GM21381 (cell line): ENCODE measurements at regions not wholly inside any gene's neighbourhood (a gene's known extent, or its start where the extent isn't known, plus 50 kb on each side); places are given as distances from the start of the nearest gene placed in this dataset.
"Not testable (repeated sequence)": the region's sequence is repeated elsewhere in the genome, so short reads cannot be mapped to it uniquely, and the experiment has no call there.

Experiments used
- ATAC-seq: cut with Tn5 transposase; IDR thresholded peaks from one replicate; pipeline ENCODE4 v1.9.1; 2021; ENCODE audit warnings: mild to moderate bottlenecking, moderate library complexity; ENCODE audit not compliant: unreplicated experiment

DNA sequence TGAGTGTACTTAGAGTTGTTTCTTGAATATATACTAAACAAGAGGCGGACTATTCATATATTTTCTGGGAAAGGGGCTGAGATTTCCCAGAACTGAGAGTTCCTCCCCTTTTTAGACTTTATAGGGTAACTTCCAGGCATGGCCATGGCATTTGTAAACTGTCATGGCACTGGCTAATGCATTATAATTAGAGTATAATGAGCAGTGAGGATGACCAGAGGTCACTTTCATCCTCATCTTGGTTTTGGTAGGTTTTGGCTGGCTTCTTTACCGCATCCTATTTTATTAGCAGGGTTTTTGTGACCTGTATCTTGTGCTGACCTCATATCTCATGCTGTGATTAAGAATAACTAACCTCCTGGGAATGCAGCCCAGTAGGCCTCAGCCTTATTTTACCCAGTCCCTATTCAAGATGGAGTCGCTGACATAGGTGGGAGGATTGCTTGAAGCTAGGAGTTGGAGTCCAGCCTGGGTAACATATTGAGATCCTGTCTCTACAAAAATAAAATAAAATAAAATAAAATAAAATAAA, 91.4 kb downstream of the MOBP start:
- ATAC-seq = no peak

DNA sequence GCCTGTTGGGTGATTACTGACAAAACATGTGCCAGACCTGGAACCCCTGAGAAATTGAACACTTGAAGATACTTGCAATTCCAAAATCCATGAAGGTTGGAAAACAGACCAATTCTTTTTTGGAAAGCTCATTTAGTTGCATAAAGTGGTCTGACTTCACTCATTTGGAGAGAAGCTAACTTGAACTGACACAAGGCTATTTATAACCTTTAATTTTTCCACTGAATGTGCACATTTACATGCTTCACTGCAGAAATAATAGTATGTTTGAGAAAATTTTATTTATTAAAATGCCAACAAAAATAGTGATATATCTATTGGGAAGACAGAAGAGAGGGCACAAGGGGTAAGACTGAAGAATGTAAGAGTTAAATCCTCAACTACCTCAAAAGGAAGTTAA, 92.1 kb downstream of the MOBP start:
- ATAC-seq = no peak

DNA sequence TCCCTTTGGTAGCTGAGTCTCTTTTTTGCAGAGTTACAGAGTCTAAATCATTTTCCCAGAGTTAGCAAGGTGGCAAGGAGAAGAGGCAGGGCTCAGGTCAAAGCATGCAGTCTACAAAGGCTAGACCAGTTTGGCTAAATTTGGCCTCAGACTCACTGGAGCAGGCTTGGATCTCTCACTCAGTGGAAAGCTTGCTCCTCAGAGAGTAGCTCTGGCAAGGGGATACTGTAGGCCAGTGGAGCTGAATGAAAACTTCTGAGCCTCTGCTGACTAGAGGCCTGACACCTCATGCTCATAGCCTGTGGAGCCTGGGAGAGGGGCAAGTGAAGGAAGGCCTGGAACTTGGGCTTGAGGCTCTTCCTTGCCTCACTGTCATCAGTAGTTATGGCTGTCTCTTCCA, 101.0 kb downstream of the MOBP start:
- no peak for ATAC-seq

DNA sequence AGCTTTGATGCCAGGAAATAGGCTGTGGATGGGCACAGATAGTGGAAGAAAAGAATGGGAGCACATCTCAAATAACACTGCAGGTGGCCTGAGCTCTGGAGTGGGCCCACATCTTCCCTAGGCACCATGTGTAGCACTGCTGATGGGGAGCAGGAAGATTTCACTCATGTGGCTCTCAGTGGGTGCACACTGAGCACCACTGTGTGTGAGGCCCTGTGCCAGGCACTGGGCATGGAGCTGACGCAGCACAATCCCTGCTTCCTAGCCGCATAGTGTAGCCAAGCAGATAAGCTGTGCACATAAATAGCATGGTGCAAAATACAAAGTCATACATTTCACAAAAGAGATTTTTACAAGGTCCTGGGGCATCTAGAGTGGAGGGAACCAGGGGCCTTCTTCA, 101.6 kb downstream of the MOBP start:
- ATAC-seq = no peak

DNA sequence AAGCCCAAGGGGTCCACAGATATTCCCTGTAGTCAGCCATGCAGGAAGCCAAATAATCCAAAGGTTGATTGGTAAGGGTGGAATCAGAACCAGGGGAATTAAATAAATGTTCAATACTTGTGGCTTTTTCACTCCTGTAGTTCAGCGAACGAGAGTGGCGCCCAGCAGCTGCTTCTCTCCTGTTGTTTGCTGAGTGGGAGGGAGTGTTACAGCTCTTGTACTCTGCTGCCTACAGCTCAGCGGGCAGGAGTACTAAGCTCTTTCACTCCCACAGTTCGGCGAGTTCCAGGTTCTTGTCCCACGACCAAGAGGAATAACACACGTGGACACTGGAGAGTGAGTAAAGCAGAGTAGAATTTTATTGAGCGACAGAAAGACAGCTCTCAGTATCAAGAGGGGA, 105.9 kb downstream of the MOBP start:
- ATAC-seq = no peak

DNA sequence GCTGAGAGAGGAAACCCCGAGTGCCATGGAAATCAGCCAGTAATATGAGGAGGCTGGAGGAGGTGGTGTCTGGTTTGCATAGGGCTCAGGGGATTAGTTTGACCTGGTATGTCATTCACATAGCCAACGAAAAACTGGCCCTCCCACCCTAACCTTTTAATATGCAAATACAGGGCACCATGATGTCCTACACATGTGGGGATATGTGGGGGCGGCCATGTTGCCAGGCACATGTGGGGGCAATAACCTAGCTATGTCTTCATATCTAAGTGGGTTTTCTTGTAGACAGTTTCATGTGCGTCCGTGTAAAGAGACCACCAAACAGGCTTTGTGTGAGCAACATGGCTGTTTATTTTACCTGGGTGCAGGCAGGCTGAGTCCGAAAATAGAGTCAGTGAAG, 110.1 kb downstream of the MOBP start:
- ATAC-seq = no peak

DNA sequence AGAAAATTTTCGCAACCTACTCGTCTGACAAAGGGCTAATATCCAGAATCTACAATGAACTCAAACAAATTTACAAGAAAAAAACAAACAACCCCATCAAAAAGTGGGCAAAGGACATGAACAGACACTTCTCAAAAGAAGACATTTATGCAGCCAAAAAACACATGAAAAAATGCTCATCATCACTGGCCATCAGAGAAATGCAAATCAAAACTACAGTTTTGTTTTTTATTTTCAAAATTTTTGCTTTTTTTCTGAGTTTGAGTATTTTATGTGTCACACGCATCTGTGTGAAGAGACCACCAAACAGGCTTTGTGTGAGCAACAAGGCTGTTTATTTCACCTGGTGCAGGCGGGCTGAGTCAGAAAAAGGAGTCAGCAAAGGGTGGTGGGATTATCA, 118.7 kb downstream of the MOBP start:
- not testable (repeated sequence) for ATAC-seq

DNA sequence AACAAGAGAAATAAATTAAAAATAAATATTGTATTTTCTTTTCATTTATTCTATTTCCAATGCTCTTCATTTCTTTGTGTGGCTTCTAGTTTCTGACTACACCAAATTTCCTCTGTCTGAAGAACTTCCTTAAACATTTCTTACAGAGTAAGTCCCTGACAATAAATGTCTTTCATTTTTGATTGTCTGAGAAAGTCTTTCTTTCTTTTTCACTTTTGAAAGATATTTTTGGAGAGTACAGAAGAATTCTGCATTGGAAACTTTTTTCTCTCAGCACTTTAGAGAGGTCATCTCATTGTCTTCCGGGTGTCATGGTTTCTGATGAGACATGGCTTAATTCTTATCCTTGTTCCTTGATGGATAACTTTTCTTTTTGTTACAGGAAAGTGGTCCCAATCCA, 119.6 kb downstream of the MOBP start:
- no peak for ATAC-seq

DNA sequence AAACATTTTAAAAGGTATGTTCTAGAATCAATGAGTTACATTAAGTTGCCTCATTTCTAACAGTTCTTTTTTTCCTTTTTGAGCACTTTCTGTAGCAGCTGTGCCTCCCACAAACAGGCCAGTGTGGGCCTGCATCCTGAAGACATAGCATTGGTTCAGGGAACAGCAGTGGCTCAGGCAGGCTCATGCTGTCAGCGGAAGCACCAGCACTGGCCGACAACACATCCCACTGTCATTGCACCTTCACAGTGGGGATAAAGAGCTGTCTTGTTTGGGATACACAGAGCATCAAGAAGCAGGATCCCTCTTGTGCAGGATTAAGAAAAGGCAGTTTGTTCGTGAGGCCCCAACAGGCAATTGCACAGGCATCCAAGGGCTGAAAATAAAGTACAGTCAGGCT, 123.3 kb downstream of the MOBP start:
- no peak for ATAC-seq

DNA sequence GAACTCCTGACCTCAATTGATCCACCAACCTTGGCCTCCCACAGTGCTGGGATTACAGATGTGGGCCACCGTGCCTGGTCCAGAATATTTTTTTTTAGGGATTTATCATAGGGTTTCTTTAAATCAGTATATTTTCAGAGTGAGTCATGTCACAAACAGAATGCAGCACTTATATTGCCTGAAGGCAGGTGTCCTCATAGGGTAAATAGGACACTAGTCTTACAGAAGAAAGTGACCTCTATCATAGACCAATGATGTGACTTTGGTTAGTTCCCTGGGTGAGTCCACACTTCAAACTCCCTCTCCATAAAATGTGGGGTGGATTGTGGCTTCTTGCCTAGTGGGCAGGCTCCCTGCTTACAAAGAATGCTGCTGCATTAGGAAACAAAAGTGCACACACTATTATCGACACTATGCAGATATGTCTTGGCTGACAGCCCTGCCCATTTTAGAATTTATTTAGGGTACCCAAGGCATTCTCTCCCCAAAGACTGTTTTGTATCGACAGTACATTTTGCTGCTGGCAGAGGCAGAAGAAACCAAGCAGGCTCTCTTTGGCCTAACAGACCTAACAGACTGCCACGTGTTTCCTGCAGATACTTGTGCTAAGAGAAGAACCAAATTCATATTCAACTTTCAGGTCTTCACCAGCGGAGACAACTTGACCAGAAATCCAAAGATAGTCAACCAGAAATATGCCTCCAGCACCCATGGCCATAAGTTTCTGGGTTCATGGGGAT, 125.0 kb downstream of the MOBP start:
- no peak for ATAC-seq

DNA sequence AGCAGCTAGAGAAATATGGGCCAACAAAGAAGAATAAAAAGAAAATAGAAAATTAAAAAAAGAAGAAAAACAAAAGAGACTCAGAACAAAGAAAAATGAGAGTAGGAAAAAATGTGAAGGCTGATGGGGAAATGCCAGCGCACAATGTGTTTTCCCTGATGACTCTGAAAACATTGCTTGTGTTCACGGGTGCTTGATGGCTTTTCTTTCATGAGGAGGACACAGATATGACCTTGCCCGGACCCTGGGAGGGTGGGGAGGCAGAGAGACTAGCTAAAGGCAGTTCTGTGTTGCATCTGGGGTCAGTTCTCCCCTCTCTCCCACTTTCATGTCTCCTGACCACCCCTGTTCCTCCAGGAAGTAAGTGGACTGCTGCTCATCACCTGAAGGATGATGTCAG, 125.9 kb downstream of the MOBP start:
- ATAC-seq = no peak

DNA sequence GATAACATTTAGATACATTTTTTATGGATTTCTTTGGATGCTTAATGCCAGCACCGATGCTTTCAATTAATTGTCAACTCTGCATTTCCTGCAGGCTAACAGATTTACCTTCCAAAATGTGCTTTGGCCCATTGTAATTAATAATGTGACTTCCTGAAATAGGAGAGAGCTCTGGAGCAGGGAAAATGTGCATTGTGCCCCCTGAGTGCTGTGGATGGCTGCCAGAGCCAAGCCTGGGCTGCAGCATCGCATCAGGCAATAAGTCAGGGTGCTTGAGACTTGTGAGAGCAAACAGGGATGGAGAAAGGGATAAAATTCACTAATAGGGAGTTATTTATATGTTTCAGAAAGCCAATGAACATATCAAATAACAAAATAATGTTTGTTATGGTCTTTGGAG, 133.8 kb downstream of the MOBP start:
- ATAC-seq = no peak

DNA sequence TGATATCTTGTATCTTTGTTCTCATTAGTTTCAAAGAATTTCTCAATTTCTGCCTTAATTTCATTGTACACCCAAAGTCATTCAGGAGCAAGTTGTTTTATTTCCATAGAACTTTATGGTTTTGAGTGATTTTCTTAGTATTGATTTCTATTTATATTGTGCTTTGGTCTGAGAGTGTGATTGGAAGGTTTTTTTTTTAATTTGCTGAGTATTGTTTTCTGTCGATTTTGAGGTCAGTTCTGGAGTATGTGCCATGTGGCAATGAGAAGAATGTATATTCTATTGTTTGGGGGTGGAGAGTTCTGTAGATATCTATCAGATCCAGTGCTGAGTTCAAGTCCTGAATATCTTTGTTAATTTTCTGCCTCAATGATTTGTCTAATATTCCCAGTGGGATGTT, 138.4 kb downstream of the MOBP start:
- ATAC-seq = no peak

DNA sequence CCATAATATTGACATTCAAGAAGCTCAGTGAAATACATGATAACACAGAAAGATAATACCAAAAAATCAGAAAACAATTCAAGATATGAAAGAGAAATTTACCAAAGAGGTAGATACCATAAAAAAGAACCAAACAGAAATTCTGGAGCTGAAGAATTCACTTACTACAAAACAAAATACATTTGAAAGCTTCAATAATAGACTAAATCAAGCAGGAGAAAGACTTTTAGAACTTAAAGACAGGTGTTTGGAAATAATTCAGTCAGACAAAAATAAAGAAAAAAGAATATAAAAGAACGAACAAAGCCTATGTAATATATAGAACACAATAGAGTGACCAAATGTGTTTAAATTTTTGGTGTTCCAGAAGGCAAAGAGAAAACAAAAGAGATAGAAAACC, 158.7 kb downstream of the MOBP start:
- ATAC-seq = no peak

DNA sequence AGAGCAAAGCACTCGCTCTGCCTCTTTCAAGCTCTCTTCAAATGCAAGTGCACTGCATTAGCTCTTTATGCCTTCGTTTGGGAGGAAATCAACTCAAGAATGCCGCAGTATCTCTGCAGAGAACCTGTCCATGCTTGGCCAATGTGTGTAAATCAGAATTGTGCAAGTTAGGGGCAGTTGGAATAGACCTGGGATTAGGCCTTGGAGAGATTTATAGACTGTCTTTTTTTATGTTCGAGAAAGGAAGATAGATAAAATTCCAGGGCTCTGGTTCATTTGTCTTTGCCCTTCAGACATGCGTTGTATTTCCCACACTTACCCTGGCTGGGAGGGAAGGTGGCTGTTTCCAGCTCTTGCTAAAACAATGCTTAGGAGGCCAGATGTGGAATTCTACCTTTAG, 163.7 kb downstream of the MOBP start:
- ATAC-seq = no peak

DNA sequence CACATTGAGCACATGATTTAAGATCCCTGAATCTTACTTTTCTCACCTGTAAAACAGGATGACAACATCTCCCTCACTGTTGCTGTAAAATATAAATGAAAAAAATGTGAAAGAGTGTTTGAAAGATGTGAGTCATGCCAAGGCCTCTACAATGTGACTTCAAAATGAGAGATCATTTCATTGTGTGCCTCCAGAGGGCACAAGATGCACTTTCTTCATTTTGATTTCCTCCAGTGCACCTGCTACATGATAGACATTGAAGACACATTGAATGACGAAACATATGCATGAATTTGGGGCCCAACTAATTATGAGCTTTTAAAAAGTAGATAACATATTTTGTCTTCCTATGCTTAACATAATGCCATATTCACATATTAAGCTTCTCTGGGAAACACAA, 170.3 kb downstream of the MOBP start:
- ATAC-seq = no peak

DNA sequence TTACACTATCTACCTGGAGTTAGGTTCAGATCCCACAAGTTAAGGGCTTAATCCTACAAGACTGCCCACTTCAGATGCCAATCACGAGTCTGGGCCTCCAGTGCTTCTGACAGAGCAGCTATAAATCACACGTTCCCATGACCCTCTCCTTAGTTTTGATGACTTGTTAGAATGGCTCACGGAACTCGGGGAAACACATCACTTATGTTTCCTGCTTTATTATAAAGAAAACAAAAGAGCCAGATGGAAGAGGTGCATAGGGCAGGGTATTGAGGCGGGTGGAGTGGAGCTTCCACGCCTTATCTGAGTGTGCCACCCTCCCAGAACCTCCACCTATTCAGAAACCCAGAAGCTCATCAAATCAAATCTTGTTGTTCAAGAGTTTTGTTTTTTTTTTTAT, 170.8 kb downstream of the MOBP start:
- no peak for ATAC-seq

DNA sequence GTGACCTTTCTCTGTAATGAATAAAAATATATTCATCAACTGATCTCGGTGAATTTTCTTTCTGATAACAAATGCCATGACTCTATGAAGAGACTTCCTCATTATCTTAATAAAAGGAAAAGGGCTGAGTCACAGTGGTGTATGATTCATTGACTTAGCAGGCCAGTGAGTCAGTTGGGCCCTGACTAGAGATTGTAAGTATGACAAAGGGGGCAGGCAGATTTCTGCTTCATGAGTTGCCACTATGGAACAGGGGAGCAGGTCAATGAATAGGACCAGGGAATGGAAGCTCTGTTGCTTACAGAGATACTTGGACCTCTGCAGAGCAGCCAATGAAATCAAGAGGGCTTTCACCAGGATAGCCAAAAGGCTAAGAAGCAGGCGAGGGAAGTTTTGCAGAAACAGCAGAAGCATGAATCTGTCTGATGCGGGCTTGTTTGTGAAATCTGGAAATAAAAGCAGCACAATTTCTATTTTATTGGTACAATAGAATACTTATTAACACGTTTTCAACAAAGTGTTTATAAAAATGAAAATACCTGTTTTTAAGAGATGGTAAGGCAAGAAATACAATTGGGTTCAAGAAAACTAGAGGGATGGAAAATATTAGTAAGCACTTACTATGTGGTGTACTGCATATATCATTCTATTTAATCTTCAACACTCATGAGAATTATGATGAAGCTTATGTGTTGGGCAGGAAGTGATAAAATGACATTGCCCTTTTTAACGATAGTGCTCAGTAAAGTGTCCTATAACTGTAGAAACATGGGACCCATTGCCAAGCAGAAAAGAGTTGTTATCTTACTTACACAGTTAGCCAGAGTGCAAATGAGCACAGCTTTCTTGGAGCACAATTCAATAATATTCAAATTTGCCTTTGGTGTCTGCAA, 169.8 kb upstream of the MYRIP start:
- ATAC-seq = no peak

DNA sequence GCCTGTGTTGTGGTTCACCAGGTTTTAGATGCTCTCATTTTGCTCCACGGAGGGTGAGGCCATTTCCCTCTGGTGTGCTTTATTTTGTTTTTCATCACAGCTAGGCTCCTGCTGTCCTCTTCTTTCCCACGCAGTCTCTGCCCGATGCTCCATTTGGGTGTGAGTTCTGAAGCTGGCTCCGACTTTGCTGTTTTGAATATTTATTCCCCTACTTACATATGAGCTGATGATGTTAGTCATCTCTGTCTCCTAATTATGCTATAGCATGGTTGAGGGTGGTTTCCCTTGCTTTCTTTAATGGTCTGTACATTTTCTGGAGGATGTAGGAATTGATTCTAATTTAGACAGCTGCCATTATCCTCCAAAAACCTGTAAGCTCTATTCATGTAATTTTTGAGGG, 168.1 kb upstream of the MYRIP start:
- ATAC-seq = no peak

DNA sequence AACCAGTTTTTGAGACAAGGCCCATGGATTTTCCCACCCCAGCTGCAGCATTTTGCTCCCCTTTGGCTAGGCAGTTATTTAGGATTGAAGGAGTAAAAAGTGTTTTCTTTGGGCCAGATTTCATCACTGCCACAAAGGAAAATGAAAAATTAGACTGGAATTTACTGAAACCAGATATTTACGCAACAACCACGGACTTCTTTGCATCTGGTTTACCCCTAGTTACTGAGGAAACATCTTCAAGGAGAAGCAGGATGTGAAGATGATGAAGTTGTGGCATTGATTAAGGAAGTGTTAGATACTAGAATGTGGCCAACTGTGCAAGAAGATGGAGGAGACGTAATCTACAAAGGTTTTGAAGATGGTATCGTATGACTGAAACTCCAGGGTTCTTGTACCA, 165.2 kb upstream of the MYRIP start:
- ATAC-seq = no peak

DNA sequence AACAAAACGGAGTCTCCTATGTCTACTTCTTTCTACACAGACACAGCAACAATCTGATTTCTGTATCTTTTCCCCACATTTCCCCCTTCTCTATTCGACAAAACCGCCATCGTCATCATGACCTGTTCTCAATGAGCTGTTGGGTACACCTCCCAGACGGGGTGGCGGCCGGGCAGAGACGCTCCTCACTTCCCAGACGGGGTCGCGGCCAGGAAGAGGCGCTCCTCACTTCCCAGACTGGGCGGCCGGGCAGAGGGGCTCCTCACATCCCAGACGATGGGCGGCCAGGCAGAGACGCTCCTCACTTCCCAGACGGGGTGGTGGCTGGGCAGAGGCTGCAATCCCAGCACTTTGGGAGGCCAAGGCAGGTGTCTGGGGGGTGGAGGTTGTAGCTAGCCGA, 158.2 kb upstream of the MYRIP start:
- not testable (repeated sequence) for ATAC-seq
